SU-DHL-6 (cell line): ENCODE measurements at regions not wholly inside any gene's neighbourhood (a gene's known extent, or its start where the extent isn't known, plus 50 kb on each side); places are given as distances from the start of the nearest gene placed in this dataset.

Experiments used
- H2AFZ ChIP-seq: fragments of 200-600 bp; sonication (generic); 2 replicates; pipeline ENCODE4 v1.6.1; 2014; ENCODE audit warnings: low read depth, mild to moderate bottlenecking, moderate library complexity, mixed read lengths, antibody characterized with exemption, low read length; ENCODE audit not compliant: severe bottlenecking
- H3F3A ChIP-seq: fragments of 200-600 bp; shearing (Covaris generic); 2 replicates; pipeline ENCODE4 v1.6.0; 2016; ENCODE audit warnings: antibody characterized with exemption, mild to moderate bottlenecking; ENCODE audit not compliant: insufficient read depth
- H3K27ac ChIP-seq: fragments of 200-600 bp; sonication (generic); 2 replicates; pipeline ENCODE4 v1.5.1; 2016; ENCODE audit warnings: low read depth, mild to moderate bottlenecking, low read length, moderate library complexity, mixed read lengths
- H3K27me3 ChIP-seq: fragments of 200-600 bp; sonication (generic), shearing (Covaris generic); 2 replicates; pipeline ENCODE4 v1.6.0; 2014; ENCODE audit warnings: mild to moderate bottlenecking, low read length
- H3K36me3 ChIP-seq: fragments of 200-600 bp; sonication (generic); 2 replicates; pipeline ENCODE4 v1.6.1; 2014; ENCODE audit warnings: mild to moderate bottlenecking, low read length, mixed read lengths
- H3K4me2 ChIP-seq: fragments of 300-600, 200-600 bp; shearing (Covaris generic), sonication (generic); 2 replicates; pipeline ENCODE4 v1.6.0; 2014; ENCODE audit warnings: low read length, low read depth, mild to moderate bottlenecking; ENCODE audit not compliant: poor library complexity, severe bottlenecking
- H3K4me3 ChIP-seq: fragments of 200-600 bp; sonication (generic); 2 replicates; pipeline ENCODE4 v1.5.1; 2014; ENCODE audit warnings: antibody characterized with exemption, low read length, mild to moderate bottlenecking, mixed read lengths; ENCODE audit not compliant: insufficient read depth, poor library complexity, severe bottlenecking
- H3K79me2 ChIP-seq: fragments of 200-600 bp; sonication (generic); 2 replicates; pipeline ENCODE4 v1.6.1; 2014; ENCODE audit warnings: mild to moderate bottlenecking, low read length, moderate library complexity; ENCODE audit not compliant: insufficient read depth
- H3K9ac ChIP-seq: fragments of 200-600 bp; sonication (generic); 2 replicates; pipeline ENCODE4 v1.7.0; 2014; ENCODE audit warnings: mild to moderate bottlenecking, low read length
- H3K9me2 ChIP-seq: fragments of 200-600 bp; sonication (generic); replicated peaks from 2 replicates; pipeline ENCODE4 v1.6.1; 2014; ENCODE audit warnings: low read length; ENCODE audit not compliant: insufficient read depth
- H3K9me3 ChIP-seq: fragments of 200-600 bp; sonication (generic); 2 replicates; pipeline ENCODE4 v1.6.1; 2014; ENCODE audit warnings: low read length, mixed read lengths; ENCODE audit not compliant: insufficient read depth
- H4K20me1 ChIP-seq: fragments of 200-600 bp; sonication (generic); 2 replicates; pipeline ENCODE4 v1.6.1; 2014; ENCODE audit warnings: low read depth, mild to moderate bottlenecking, antibody characterized with exemption, low read length, moderate library complexity, mixed read lengths
- CTCF ChIP-seq: fragments of 200-600 bp; sonication (generic); IDR thresholded peaks from one replicate; pipeline ENCODE4 v1.5.1; 2017; ENCODE audit warnings: antibody characterized with exemption, mild to moderate bottlenecking, low read length, moderate library complexity; ENCODE audit not compliant: insufficient read depth, poor library complexity, severe bottlenecking
- EZH2phosphoT487 ChIP-seq: fragments of 200-600 bp; sonication (generic), shearing (Covaris generic); conservative IDR thresholded peaks from 2 replicates; pipeline ENCODE4 v1.6.1; 2018; ENCODE audit warnings: mild to moderate bottlenecking, antibody characterized with exemption, low read length, moderate library complexity, mixed read lengths

- Histone ChIP-seq H3K4me3 (no peak overlapping the region), H3K27ac (no peak overlapping the region), H3F3A (no peaks in the 10 kb centered on the region), H3K36me3 (no peaks in the 10 kb centered on the region), H3K79me2 (no peaks in the 10 kb centered on the region), H3K9ac (no peak overlapping the region), H2AFZ (no peak overlapping the region), H3K4me2 (no peak overlapping the region), H3K9me2 (no peaks in the 10 kb centered on the region), H3K27me3 (no peaks in the 10 kb centered on the region), H4K20me1 (no peaks in the 10 kb centered on the region), H3K9me3 (peaks cover 11% of the 10 kb centered on the region; the same call in 1 of the 2 replicates)
- TF ChIP-seq CTCF (no peak), EZH2phosphoT487 (no peak)
Observed at GRCh38 chr15:26477044-26477443, 295.8 kb downstream of the GABRB3 start.

GRCh38 chr15:26475554-26475953 lies 297.3 kb downstream of the GABRB3 start:
- no peaks in the 10 kb centered on the region for H3K79me2 ChIP-seq
- TF ChIP-seq CTCF = no peak
- TF ChIP-seq EZH2phosphoT487 = no peak
- H4K20me1 ChIP-seq = no peaks in the 10 kb centered on the region
- H3K4me2 ChIP-seq = no peak overlapping the region
- H3K4me3 ChIP-seq = no peak overlapping the region
- H3K27me3 ChIP-seq = no peaks in the 10 kb centered on the region
- no peak overlapping the region for H2AFZ ChIP-seq
- H3K9me3 ChIP-seq = peaks cover 11% of the 10 kb centered on the region; the same call in 1 of the 2 replicates
- no peaks in the 10 kb centered on the region for H3K9me2 ChIP-seq
- no peak overlapping the region for H3K9ac ChIP-seq
- no peaks in the 10 kb centered on the region for H3F3A ChIP-seq
- H3K27ac ChIP-seq = no peak overlapping the region
- no peaks in the 10 kb centered on the region for H3K36me3 ChIP-seq

- H3K9ac ChIP-seq = no peak overlapping the region
- no peaks in the 10 kb centered on the region for H3K9me2 ChIP-seq
- no peaks in the 10 kb centered on the region for H3K79me2 ChIP-seq
- H3K4me2 ChIP-seq = no peak overlapping the region
- H3K4me3 ChIP-seq = no peak overlapping the region
- H3F3A ChIP-seq = no peaks in the 10 kb centered on the region
- no peaks in the 10 kb centered on the region for H4K20me1 ChIP-seq
- TF ChIP-seq EZH2phosphoT487 = no peak
- no peak overlapping the region for H3K27ac ChIP-seq
- no peak overlapping the region for H2AFZ ChIP-seq
- no peaks in the 10 kb centered on the region for H3K27me3 ChIP-seq
- H3K36me3 ChIP-seq = no peaks in the 10 kb centered on the region
- peaks cover 11% of the 10 kb centered on the region; the same call in 1 of the 2 replicates for H3K9me3 ChIP-seq
Observed at GRCh38 chr15:26472661-26473060, 300.2 kb downstream of the GABRB3 start.

GRCh38 chr15:26461847-26462608 lies 310.8 kb downstream of the GABRB3 start:
- H3K4me3 ChIP-seq = no peak overlapping the region
- no peaks in the 10 kb centered on the region for H3K9me3 ChIP-seq
- H3K36me3 ChIP-seq = no peaks in the 10 kb centered on the region
- no peak overlapping the region for H2AFZ ChIP-seq
- H3K4me2 ChIP-seq = no peak overlapping the region
- no peaks in the 10 kb centered on the region for H4K20me1 ChIP-seq
- no peaks in the 10 kb centered on the region for H3K9me2 ChIP-seq
- H3F3A ChIP-seq = no peaks in the 10 kb centered on the region
- TF ChIP-seq EZH2phosphoT487 (no peak), CTCF (no peak)
- no peaks in the 10 kb centered on the region for H3K27me3 ChIP-seq
- no peak overlapping the region for H3K9ac ChIP-seq
- H3K79me2 ChIP-seq = no peaks in the 10 kb centered on the region
- no peak overlapping the region for H3K27ac ChIP-seq
